ENCODE measurements at regions not wholly inside any gene's neighbourhood (a gene's known extent, or its start where the extent isn't known, plus 50 kb on each side); places are given as distances from the start of the nearest gene placed in this dataset.

DNA sequence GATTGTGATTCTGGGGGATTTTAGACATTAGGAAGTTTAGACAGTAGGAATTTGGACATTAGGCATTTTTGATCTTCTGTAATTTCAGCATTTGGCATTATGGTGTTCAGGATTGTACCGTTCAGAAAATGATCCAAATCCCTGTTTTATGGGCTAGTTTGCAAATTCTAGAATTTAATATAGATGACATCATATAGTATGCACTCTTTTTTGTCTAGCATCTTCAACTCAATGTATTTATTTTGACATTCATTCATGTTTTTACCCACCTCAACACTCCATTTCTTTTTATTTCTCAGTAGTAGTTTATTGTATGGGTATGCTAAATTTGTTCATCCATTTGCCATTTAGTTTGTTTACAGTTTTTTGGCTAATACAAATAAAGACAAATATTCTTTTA lies 105.3 kb upstream of the ZPLD1 start:
- H3K9me3 ChIP-seq = no peaks in the 10 kb centered on the region
- H3K27me3 ChIP-seq = no peaks in the 10 kb centered on the region
- no peak overlapping the region for H3K4me3 ChIP-seq
- intact Hi-C loops (cut with DNase I) = no loop called here
- no peak overlapping the region for H3K27ac ChIP-seq
- H3K4me1 ChIP-seq = no peaks in the 10 kb centered on the region
- TF ChIP-seq, protein P1, sequence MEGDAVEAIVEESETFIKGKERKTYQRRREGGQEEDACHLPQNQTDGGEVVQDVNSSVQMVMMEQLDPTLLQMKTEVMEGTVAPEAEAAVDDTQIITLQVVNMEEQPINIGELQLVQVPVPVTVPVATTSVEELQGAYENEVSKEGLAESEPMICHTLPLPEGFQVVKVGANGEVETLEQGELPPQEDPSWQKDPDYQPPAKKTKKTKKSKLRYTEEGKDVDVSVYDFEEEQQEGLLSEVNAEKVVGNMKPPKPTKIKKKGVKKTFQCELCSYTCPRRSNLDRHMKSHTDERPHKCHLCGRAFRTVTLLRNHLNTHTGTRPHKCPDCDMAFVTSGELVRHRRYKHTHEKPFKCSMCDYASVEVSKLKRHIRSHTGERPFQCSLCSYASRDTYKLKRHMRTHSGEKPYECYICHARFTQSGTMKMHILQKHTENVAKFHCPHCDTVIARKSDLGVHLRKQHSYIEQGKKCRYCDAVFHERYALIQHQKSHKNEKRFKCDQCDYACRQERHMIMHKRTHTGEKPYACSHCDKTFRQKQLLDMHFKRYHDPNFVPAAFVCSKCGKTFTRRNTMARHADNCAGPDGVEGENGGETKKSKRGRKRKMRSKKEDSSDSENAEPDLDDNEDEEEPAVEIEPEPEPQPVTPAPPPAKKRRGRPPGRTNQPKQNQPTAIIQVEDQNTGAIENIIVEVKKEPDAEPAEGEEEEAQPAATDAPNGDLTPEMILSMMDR (IDR thresholded peaks at IDR 0.05) = no peak
- no peak overlapping the region for H3K9ac ChIP-seq (ENCODE audit: low read depth in 2 of 2, low read length in 2 of 2)
- H3K36me3 ChIP-seq = no peaks in the 10 kb centered on the region
- DNase-seq = no peak

DNA sequence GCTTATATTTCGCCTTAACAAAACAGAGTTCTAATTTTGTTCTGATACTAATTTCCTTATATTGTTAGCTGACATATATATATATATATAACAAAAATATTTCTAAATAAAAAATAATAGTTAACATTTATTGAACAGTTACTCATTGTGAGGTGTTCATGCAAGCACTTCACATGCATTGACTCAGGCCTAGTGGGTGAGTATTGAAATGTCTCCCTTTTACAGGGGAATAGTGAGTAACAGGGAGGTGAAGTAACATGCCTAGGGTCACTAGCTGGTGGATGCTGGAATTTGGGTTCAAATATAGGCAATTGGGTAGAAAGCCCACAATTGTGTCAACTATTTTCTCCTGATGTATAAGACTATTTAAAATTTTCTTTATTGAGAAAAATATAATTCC lies 102.6 kb upstream of the ZPLD1 start:
- H3K4me3 ChIP-seq = no peak overlapping the region
- H3K36me3 ChIP-seq = no peaks in the 10 kb centered on the region
- H3K27me3 ChIP-seq = no peaks in the 10 kb centered on the region
- no peak for DNase-seq
- H3K9ac ChIP-seq (ENCODE audit: low read depth in 2 of 2, low read length in 2 of 2) = no peak overlapping the region
- no peaks in the 10 kb centered on the region for H3K9me3 ChIP-seq
- H3K27ac ChIP-seq = no peak overlapping the region
- TF ChIP-seq, protein P1 (IDR thresholded peaks at IDR 0.05) = no peak
- intact Hi-C loops (cut with DNase I) = no loop called here
- no peaks in the 10 kb centered on the region for H3K4me1 ChIP-seq

DNA sequence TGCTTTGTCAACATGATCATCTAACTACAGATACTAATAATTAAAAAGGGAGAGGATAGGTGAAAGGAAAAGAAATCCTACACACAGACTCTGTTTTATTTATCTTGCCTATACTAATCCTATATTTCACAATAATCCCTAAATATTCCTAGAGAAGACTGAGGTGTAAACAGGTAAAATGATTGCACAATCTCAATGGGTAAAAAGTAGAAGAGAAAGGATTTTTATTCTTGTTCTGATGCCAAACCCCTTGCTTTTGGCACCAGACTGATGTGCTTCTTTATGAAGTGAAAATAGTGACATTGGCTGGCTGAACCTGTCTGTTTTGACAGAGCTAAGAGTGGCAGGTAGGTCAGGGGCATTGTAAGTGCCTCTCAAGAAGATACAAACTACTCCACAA lies 101.9 kb upstream of the ZPLD1 start:
- intact Hi-C loops (cut with DNase I) = no loop called here
- no peak overlapping the region for H3K4me3 ChIP-seq
- TF ChIP-seq, protein P1 (IDR thresholded peaks at IDR 0.05) = no peak
- no peaks in the 10 kb centered on the region for H3K27me3 ChIP-seq
- no peak overlapping the region for H3K27ac ChIP-seq
- no peaks in the 10 kb centered on the region for H3K4me1 ChIP-seq
- H3K9ac ChIP-seq (ENCODE audit: low read depth in 2 of 2, low read length in 2 of 2) = no peak overlapping the region
- no peaks in the 10 kb centered on the region for H3K9me3 ChIP-seq
- H3K36me3 ChIP-seq = no peaks in the 10 kb centered on the region
- DNase-seq = no peak

DNA sequence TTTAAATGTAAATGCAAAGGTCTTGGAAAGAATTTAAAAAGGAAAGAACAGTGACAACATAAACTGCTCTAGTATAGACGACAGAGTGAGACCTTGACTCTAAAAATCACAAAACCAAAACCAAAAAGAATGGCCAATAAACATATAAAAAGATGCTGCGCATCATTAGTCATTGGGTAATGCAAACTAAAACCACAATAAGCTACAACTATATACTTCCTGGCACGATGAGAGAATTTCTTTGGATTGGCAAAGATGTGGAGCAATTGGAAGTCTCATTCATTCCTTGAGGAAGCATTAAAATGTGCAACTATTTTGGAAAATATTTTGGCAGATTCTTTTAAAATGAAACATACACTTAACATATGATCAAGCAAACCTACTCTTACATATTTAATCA lies 98.7 kb upstream of the ZPLD1 start:
- no peak for DNase-seq
- intact Hi-C loops (cut with DNase I) = no loop called here
- Histone ChIP-seq H3K36me3 (no peaks in the 10 kb centered on the region), H3K4me3 (no peak overlapping the region), H3K27me3 (no peaks in the 10 kb centered on the region), H3K4me1 (no peaks in the 10 kb centered on the region), H3K9ac (ENCODE audit: low read depth in 2 of 2, low read length in 2 of 2) (no peak overlapping the region), H3K9me3 (no peaks in the 10 kb centered on the region), H3K27ac (no peak overlapping the region)
- TF ChIP-seq, protein P1 (IDR thresholded peaks at IDR 0.05) = no peak

DNA sequence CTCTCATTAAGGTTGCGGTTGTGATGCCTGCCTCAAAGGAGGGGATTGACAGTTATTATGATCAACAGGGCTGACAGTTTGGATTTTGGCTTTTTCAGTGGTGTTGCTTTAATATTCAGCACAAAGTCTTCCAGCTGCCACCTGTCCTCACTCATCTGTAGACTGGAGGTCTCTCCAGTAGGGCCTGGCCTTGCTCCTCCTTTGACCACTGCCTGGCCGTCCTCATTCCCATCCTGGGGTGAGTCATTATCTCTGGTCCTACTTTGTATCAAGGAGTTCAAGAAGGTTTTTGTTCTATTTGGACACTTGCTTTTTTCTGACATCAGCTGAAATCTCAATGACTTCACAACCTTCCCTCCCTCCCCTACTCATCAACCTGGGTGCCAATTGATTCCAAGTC lies 95.1 kb upstream of the ZPLD1 start:
- intact Hi-C loops (cut with DNase I) = no loop called here
- no peaks in the 10 kb centered on the region for H3K27me3 ChIP-seq
- TF ChIP-seq, protein P1 (IDR thresholded peaks at IDR 0.05) = no peak
- no peak for DNase-seq
- H3K36me3 ChIP-seq = no peaks in the 10 kb centered on the region
- H3K4me1 ChIP-seq = no peaks in the 10 kb centered on the region
- no peak overlapping the region for H3K9ac ChIP-seq (ENCODE audit: low read depth in 2 of 2, low read length in 2 of 2)
- H3K9me3 ChIP-seq = no peaks in the 10 kb centered on the region
- no peak overlapping the region for H3K27ac ChIP-seq
- no peak overlapping the region for H3K4me3 ChIP-seq

DNA sequence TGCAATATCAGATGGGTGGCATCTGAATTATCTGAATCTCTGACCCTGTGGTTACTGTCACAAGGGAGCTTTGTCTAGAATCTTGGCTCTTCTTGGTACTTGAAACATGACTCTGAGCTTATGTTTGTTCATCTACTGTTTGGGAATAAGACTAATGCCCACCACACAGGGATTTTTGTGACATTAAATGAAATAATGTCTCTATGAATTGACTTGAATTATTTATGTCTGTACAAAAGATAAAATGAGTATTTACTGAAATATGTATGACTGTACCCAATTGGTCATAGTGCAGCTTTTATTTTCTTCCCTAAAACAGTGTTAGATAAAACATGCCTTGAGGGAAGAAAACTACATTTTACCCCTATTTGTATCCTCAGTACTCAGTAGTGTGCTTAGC lies 87.9 kb upstream of the ZPLD1 start:
- Histone ChIP-seq H3K4me1 (no peaks in the 10 kb centered on the region), H3K36me3 (no peaks in the 10 kb centered on the region), H3K9ac (ENCODE audit: low read depth in 2 of 2, low read length in 2 of 2) (no peak overlapping the region), H3K9me3 (no peaks in the 10 kb centered on the region), H3K4me3 (no peak overlapping the region), H3K27ac (no peak overlapping the region), H3K27me3 (no peaks in the 10 kb centered on the region)
- intact Hi-C loops (cut with DNase I) = no loop called here
- no peak for DNase-seq
- TF ChIP-seq, protein P1 (IDR thresholded peaks at IDR 0.05) = no peak
